ENCODE measurements at regions not wholly inside any gene's neighbourhood (a gene's known extent, or its start where the extent isn't known, plus 50 kb on each side); places are given as distances from the start of the nearest gene placed in this dataset.

- Histone ChIP-seq H3K4me1 (replicated peaks in 1 of 2; ENCODE audit: control insufficient read depth in 2 of 2, insufficient read depth in 2 of 2, low read length in 2 of 2) (no peaks in the 10 kb centered on the region), H3K27ac (ENCODE audit: extremely low read depth, low read depth, low read length) (no peak overlapping the region), H3K9me3 (replicated peaks; ENCODE audit: control insufficient read depth, insufficient read depth, low read depth, low read length) (no peaks in the 10 kb centered on the region), H2AFZ (ENCODE audit: low read depth, low read length) (no peak overlapping the region), H3K4me3 (no peak overlapping the region), H4K20me1 (replicated peaks; ENCODE audit: control insufficient read depth, insufficient read depth, low read length) (no peaks in the 10 kb centered on the region), H3K79me2 (ENCODE audit: control insufficient read depth, insufficient read depth, low read length) (no peaks in the 10 kb centered on the region), H3K4me2 (ENCODE audit: insufficient read depth, low read length) (no peak overlapping the region), H3K9ac (ENCODE audit: insufficient read depth in 1 of 2, low read depth in 2 of 2, low read length in 2 of 2) (no peak overlapping the region), H3K36me3 (ENCODE audit: control insufficient read depth, insufficient read depth, low read length) (no peaks in the 10 kb centered on the region), H3K27me3 (ENCODE audit: control insufficient read depth in 2 of 2, insufficient read depth in 2 of 2, low read length in 2 of 2) (peaks cover 0 to 16% of the 10 kb centered on the region in 2 experiments; a peak in 4 of 5 replicates), H3K9me1 (ENCODE audit: control insufficient read depth, insufficient read depth, low read length) (no peaks in the 10 kb centered on the region)
- CTCF ChIA-PET (ENCODE audit: low intra/inter-chr PET ratio), result no interaction called here
- in situ Hi-C loops (cut with MboI) (no loop called here), intact Hi-C loops (cut with micrococcal nuclease) (no loop called here)
- FAIRE-seq (no peak), DNase-seq (ENCODE audit: extremely low read depth in 1 of 4, low spot score in 3 of 4) (no peak), ATAC-seq (no peak)
- TF ChIP-seq GTF2A2 (tag; IDR thresholded peaks at IDR 0.05), result no peak
- TF ChIP-seq E2F5 (CRISPR knock-in tag; IDR thresholded peaks at IDR 0.05), result no peak
- TF ChIP-seq ZNF764 (CRISPR knock-in tag; IDR thresholded peaks at IDR 0.05; ENCODE audit: low read depth), result no peak
- no peak for TF ChIP-seq ETV5 (CRISPR knock-in tag; IDR thresholded peaks at IDR 0.05; ENCODE audit: low read depth)
- no peak for TF ChIP-seq L3MBTL2 (IDR thresholded peaks at IDR 0.05)
- TF ChIP-seq ZNF431 (CRISPR knock-in tag; IDR thresholded peaks at IDR 0.05), result no peak
- TF ChIP-seq FOXP1 (CRISPR knock-in tag; IDR thresholded peaks at IDR 0.05), result no peak
- no peak for TF ChIP-seq PTBP1 (IDR thresholded peaks at IDR 0.05; ENCODE audit: low read depth, low read length)
- TF ChIP-seq DPF2 (IDR thresholded peaks at IDR 0.05), result no peak
- TF ChIP-seq RB1 (IDR thresholded peaks at IDR 0.05; ENCODE audit: low read depth), result no peak
- TF ChIP-seq ARID3A (IDR thresholded peaks at IDR 0.05; ENCODE audit: borderline replicate concordance, low read depth, low read length), result no peak
- TF ChIP-seq RAD21 (CRISPR knock-in tag; conservative IDR thresholded peaks at IDR 0.05 in 1 of 2, IDR thresholded peaks at IDR 0.05 in 1 of 2), result no peak
- TF ChIP-seq NFIX (CRISPR knock-in tag; IDR thresholded peaks at IDR 0.05; ENCODE audit: low read depth), result no peak
- TF ChIP-seq ZKSCAN3 (CRISPR knock-in tag; IDR thresholded peaks at IDR 0.05), result no peak
- no peak for TF ChIP-seq HCFC1 (IDR thresholded peaks at IDR 0.05; ENCODE audit: low read depth, low read length)
- no peak for TF ChIP-seq BCL6 (CRISPR knock-in tag; IDR thresholded peaks at IDR 0.05)
- TF ChIP-seq ZNF395 (CRISPR knock-in tag; IDR thresholded peaks at IDR 0.05), result no peak
- no peak for TF ChIP-seq E4F1 (CRISPR knock-in tag; IDR thresholded peaks at IDR 0.05; ENCODE audit: borderline replicate concordance)
- TF ChIP-seq KLF16 (IDR thresholded peaks at IDR 0.05), result no peak
- TF ChIP-seq ZFX (CRISPR knock-in tag; IDR thresholded peaks at IDR 0.05), result no peak
- no TSS peak for BruUV-seq (replicated peaks)
- 4% methylated on average over 3 of the region's 3 CpGs for WGBS (ENCODE audit: insufficient coverage, low coverage, missing lambda C conversion rate)
- POLR2A ChIA-PET, result interaction anchor here (1.0 kb wide), 1 partner anchor 10 kb away, joined by 3 read pairs; no protein-coding TSS in a partner anchor
These were observed 98.5 kb upstream of the UXS1 start for GRCh38 chr2:106292627-106293026.

Measured in K562 (cell line).